ENCODE measurements at regions not wholly inside any gene's neighbourhood (a gene's known extent, or its start where the extent isn't known, plus 50 kb on each side); places are given as distances from the start of the nearest gene placed in this dataset.

DNA sequence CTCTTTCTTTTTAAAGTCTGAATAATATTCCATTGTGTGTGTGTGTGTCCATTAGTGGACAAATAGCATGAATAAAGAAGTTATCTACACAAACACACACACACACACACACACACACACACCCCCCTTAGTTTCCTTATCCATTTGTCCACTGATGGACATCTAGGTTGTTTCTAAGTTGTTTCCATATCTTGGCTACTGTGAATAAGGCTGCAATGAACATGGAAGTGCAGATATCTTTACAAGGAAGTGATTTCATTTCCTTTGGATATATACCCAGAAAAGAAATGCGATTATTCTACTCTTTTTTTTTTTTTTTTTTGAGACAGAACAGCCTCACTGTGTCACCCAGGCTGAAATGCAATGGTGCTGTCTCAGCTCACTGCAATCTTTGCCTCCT, 113.5 kb downstream of the MBL2 start:
- WGBS, 2 experiments (ENCODE audit: extremely low coverage in 2 of 2, insufficient read length in 1 of 2) = no CpG with 5 or more reads among the region's 1 CpG
- ATAC-seq (ENCODE audit: low read depth) = no peak
- Histone ChIP-seq H4K91ac (ENCODE audit: insufficient read depth, low read depth, low read length) (no peak overlapping the region), H3K14ac (replicated peaks; ENCODE audit: low read depth, low read length) (no peak overlapping the region), H3K27ac (ENCODE audit: insufficient read depth, low read length) (no peak overlapping the region), H3K79me1 (ENCODE audit: low read depth in 1 of 2, low read length in 2 of 2) (no peaks in the 10 kb centered on the region), H3K4me1 (ENCODE audit: control insufficient read depth, insufficient read depth, low read length) (no peaks in the 10 kb centered on the region), H2AFZ (replicated peaks; ENCODE audit: low read length, poor library complexity) (no peak overlapping the region), H3K18ac (ENCODE audit: low read depth, low read length) (no peak overlapping the region), H3K4me2 (ENCODE audit: low read depth, low read length) (no peak overlapping the region), H4K8ac (ENCODE audit: low read depth in 2 of 2, low read length in 2 of 2) (no peak overlapping the region), H2AK5ac (ENCODE audit: low read depth, low read length) (no peak overlapping the region), H3K9me1 (ENCODE audit: insufficient read depth, low read length) (no peaks in the 10 kb centered on the region), H2BK20ac (ENCODE audit: low read depth, low read length) (no peak overlapping the region), H3K9ac (ENCODE audit: low read depth, low read length) (no peak overlapping the region), H2BK5ac (ENCODE audit: low read depth, low read length, poor library complexity, severe bottlenecking) (no peak overlapping the region), H3K56ac (ENCODE audit: extremely low read depth, insufficient read depth, low read length) (no peak overlapping the region), H2BK120ac (ENCODE audit: low read depth, low read length) (no peak overlapping the region), H4K5ac (ENCODE audit: low read depth, low read length) (no peak overlapping the region), H4K20me1 (ENCODE audit: insufficient read depth, low read length) (no peaks in the 10 kb centered on the region), H2BK15ac (ENCODE audit: low read depth, low read length) (no peak overlapping the region), H3K36me3 (ENCODE audit: control insufficient read depth, insufficient read depth, low read length) (no peaks in the 10 kb centered on the region), H3K27me3 (ENCODE audit: control insufficient read depth, insufficient read depth, low read length) (no peaks in the 10 kb centered on the region; the same call in 1 of the 2 replicates), H3K4ac (ENCODE audit: low read depth, low read length) (no peak overlapping the region), H3K4me3 (ENCODE audit: insufficient read depth, low read depth, low read length) (no peak overlapping the region), H3K9me3 (ENCODE audit: control insufficient read depth, insufficient read depth, low read length) (no peaks in the 10 kb centered on the region), H3K23ac (ENCODE audit: low read depth, low read length) (no peak overlapping the region), H2AK9ac (replicated peaks; ENCODE audit: low read depth, low read length, poor library complexity) (no peak overlapping the region)
- dilution Hi-C loops (cut with HindIII; ENCODE audit: low sequenced_read_pairs, unreplicated experiment) = no loop called here
- no TSS peak for BruUV-seq (replicated peaks)
- in situ Hi-C loops (cut with MboI; ENCODE audit: low sequenced_read_pairs) = no loop called here
- no peak for DNase-seq
- intact Hi-C loops (cut with micrococcal nuclease) = no loop called here
- TF ChIP-seq NFE2L2 (IDR thresholded peaks at IDR 0.05; ENCODE audit: low read depth, low read length) (no peak), MXI1 (IDR thresholded peaks at IDR 0.05; ENCODE audit: borderline replicate concordance, low read depth, low read length) (no peak), RFX5 (IDR thresholded peaks at IDR 0.05; ENCODE audit: low read depth, low read length) (no peak), MAZ (IDR thresholded peaks at IDR 0.05; ENCODE audit: borderline replicate concordance, low read depth, low read length) (no peak), FOS (IDR thresholded peaks at IDR 0.05; ENCODE audit: low read depth, low read length) (no peak), POLR2A (IDR thresholded peaks at IDR 0.05; ENCODE audit: low read depth, low read length) (no peak), MAFK (IDR thresholded peaks at IDR 0.05; ENCODE audit: low read depth, low read length) (no peak), BHLHE40 (IDR thresholded peaks at IDR 0.05; ENCODE audit: low read depth, low read length) (no peak), RCOR1 (IDR thresholded peaks at IDR 0.05; ENCODE audit: insufficient replicate concordance, low read length) (no peak), CHD1 (IDR thresholded peaks at IDR 0.05; ENCODE audit: low read depth, low read length) (no peak), SMC3 (IDR thresholded peaks at IDR 0.05; ENCODE audit: low read depth, low read length) (no peak), RAD21 (IDR thresholded peaks at IDR 0.05; ENCODE audit: low read length) (no peak), CEBPB (IDR thresholded peaks at IDR 0.05; ENCODE audit: low read depth, low read length) (no peak)
- TF ChIP-seq, protein P1, sequence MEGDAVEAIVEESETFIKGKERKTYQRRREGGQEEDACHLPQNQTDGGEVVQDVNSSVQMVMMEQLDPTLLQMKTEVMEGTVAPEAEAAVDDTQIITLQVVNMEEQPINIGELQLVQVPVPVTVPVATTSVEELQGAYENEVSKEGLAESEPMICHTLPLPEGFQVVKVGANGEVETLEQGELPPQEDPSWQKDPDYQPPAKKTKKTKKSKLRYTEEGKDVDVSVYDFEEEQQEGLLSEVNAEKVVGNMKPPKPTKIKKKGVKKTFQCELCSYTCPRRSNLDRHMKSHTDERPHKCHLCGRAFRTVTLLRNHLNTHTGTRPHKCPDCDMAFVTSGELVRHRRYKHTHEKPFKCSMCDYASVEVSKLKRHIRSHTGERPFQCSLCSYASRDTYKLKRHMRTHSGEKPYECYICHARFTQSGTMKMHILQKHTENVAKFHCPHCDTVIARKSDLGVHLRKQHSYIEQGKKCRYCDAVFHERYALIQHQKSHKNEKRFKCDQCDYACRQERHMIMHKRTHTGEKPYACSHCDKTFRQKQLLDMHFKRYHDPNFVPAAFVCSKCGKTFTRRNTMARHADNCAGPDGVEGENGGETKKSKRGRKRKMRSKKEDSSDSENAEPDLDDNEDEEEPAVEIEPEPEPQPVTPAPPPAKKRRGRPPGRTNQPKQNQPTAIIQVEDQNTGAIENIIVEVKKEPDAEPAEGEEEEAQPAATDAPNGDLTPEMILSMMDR (conservative IDR thresholded peaks at IDR 0.05; ENCODE audit: low read depth, low read length) = no peak
- TF ChIP-seq, protein P2, sequence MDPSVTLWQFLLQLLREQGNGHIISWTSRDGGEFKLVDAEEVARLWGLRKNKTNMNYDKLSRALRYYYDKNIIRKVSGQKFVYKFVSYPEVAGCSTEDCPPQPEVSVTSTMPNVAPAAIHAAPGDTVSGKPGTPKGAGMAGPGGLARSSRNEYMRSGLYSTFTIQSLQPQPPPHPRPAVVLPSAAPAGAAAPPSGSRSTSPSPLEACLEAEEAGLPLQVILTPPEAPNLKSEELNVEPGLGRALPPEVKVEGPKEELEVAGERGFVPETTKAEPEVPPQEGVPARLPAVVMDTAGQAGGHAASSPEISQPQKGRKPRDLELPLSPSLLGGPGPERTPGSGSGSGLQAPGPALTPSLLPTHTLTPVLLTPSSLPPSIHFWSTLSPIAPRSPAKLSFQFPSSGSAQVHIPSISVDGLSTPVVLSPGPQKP (IDR thresholded peaks at IDR 0.05; ENCODE audit: borderline replicate concordance, low read depth, low read length) = no peak
- TF ChIP-seq, protein P3, sequence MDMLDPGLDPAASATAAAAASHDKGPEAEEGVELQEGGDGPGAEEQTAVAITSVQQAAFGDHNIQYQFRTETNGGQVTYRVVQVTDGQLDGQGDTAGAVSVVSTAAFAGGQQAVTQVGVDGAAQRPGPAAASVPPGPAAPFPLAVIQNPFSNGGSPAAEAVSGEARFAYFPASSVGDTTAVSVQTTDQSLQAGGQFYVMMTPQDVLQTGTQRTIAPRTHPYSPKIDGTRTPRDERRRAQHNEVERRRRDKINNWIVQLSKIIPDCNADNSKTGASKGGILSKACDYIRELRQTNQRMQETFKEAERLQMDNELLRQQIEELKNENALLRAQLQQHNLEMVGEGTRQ (IDR thresholded peaks at IDR 0.05; ENCODE audit: low read depth, low read length) = no peak
- ChIA-PET POLR2A (ENCODE audit: unreplicated experiment) (no interaction called here), CTCF (no interaction called here)

Measured in IMR-90 (cell line).